Trophoblast cell (in vitro differentiated cells and primary cell): ENCODE measurements at regions not wholly inside any gene's neighbourhood (a gene's known extent, or its start where the extent isn't known, plus 50 kb on each side); places are given as distances from the start of the nearest gene placed in this dataset.

ENCODE experiments used
- DNase-seq, 2 donors: peaks; one replicate each; pipeline ENCODE4 v3.0.0-alpha.2; 2016
- H2AFZ ChIP-seq: 2 replicates; pipeline ENCODE4 v1.6.1; 2013; ENCODE audit warnings: low read length, moderate library complexity, mild to moderate bottlenecking; ENCODE audit not compliant: insufficient read depth, poor library complexity
- H2AK5ac ChIP-seq: 2 replicates; pipeline ENCODE4 v1.6.1; 2013; ENCODE audit warnings: mild to moderate bottlenecking, low read length
- H2BK120ac ChIP-seq: 2 replicates; pipeline ENCODE4 v1.6.1; 2013; ENCODE audit warnings: low read length, mild to moderate bottlenecking, moderate library complexity; ENCODE audit not compliant: insufficient read depth, poor library complexity
- H2BK12ac ChIP-seq: 2 replicates; pipeline ENCODE4 v1.6.1; 2013; ENCODE audit warnings: mild to moderate bottlenecking, low read length, moderate library complexity
- H2BK5ac ChIP-seq: 2 replicates; pipeline ENCODE4 v1.6.1; 2013; ENCODE audit warnings: low read length, low read depth, moderate library complexity, mild to moderate bottlenecking; ENCODE audit not compliant: poor library complexity
- H3K14ac ChIP-seq: 2 replicates; pipeline ENCODE4 v1.6.1; 2013; ENCODE audit warnings: mild to moderate bottlenecking, low read length
- H3K18ac ChIP-seq: 2 replicates; pipeline ENCODE4 v1.6.1; 2013; ENCODE audit warnings: mild to moderate bottlenecking, low read length
- H3K23ac ChIP-seq: 2 replicates; pipeline ENCODE4 v1.6.1; 2013; ENCODE audit warnings: low read length
- H3K27ac ChIP-seq: 2 replicates; pipeline ENCODE4 v1.5.1; 2013; ENCODE audit warnings: low read depth, mild to moderate bottlenecking, inconsistent platforms, low read length, moderate library complexity
- H3K27me3 ChIP-seq: 2 replicates; pipeline ENCODE4 v1.6.1; 2013; ENCODE audit warnings: inconsistent platforms, mild to moderate bottlenecking, low read length, moderate library complexity; ENCODE audit not compliant: insufficient read depth
- H3K36me3 ChIP-seq, 2 experiments: 1 replicate in 1 of 2; 2 replicates in 1 of 2; pipeline ENCODE4 v1.6.1; 2013; ENCODE audit warnings: low read length in 2 of 2, mild to moderate bottlenecking in 2 of 2, moderate library complexity in 1 of 2; ENCODE audit not compliant: insufficient read depth in 2 of 2, control insufficient read depth in 1 of 2
- H3K4ac ChIP-seq: 2 replicates; pipeline ENCODE4 v1.6.1; 2013; ENCODE audit warnings: low read depth, mild to moderate bottlenecking, low read length, moderate library complexity
- H3K4me1 ChIP-seq, 2 experiments: 1 replicate in 1 of 2; 2 replicates in 1 of 2; pipeline ENCODE4 v1.6.1; 2013; ENCODE audit warnings: low read length in 2 of 2, mild to moderate bottlenecking in 2 of 2, moderate library complexity in 1 of 2; ENCODE audit not compliant: insufficient read depth in 2 of 2, control insufficient read depth in 1 of 2
- H3K4me2 ChIP-seq: 2 replicates; pipeline ENCODE4 v1.6.1; 2013; ENCODE audit warnings: inconsistent platforms, mild to moderate bottlenecking, low read length, moderate library complexity
- H3K4me3 ChIP-seq: 2 replicates; pipeline ENCODE4 v1.5.1; 2013; ENCODE audit warnings: mild to moderate bottlenecking, low read depth, low read length, inconsistent platforms
- H3K79me1 ChIP-seq: one replicate; pipeline ENCODE4 v1.6.1; 2013; ENCODE audit warnings: low read length
- H3K79me2 ChIP-seq: 2 replicates; pipeline ENCODE4 v1.6.1; 2013; ENCODE audit warnings: low read length, mild to moderate bottlenecking; ENCODE audit not compliant: control insufficient read depth, insufficient read depth, poor library complexity
- H3K9ac ChIP-seq: 2 replicates; pipeline ENCODE4 v1.6.1; 2013; ENCODE audit warnings: mild to moderate bottlenecking, low read length
- H3K9me3 ChIP-seq: 2 replicates; pipeline ENCODE4 v1.6.1; 2013; ENCODE audit warnings: low read depth, mild to moderate bottlenecking, control low read depth, inconsistent platforms, low read length; ENCODE audit not compliant: insufficient read depth
- H4K12ac ChIP-seq: 2 replicates; pipeline ENCODE4 v1.6.1; 2013; ENCODE audit warnings: low read depth, mild to moderate bottlenecking, low read length, moderate library complexity
- H4K8ac ChIP-seq: 2 replicates; pipeline ENCODE4 v1.6.1; 2013; ENCODE audit warnings: low read depth, mild to moderate bottlenecking, low read length, moderate library complexity
- H4K91ac ChIP-seq: one replicate; pipeline ENCODE4 v1.6.1; 2013; ENCODE audit warnings: low read depth, mild to moderate bottlenecking, low read length, moderate library complexity
- WGBS: extraction: QIAGEN DNeasy Blood & Tissue Kit; methylation state at CpG from one replicate; pipeline ENCODE4 v1.1.7; 2013; ENCODE audit warnings: missing lambda C conversion rate; ENCODE audit not compliant: insufficient read length, insufficient coverage; ENCODE audit errors: extremely low coverage; 5-methylcytosine and 5-hydroxymethylcytosine counted together

- Histone ChIP-seq H2AFZ (no peak overlapping the region), H4K8ac (no peak overlapping the region), H3K27ac (no peak overlapping the region), H3K4ac (no peak overlapping the region), H3K79me1 (no peaks in the 10 kb centered on the region), H4K91ac (no peak overlapping the region), H3K18ac (no peak overlapping the region), H3K4me3 (no peak overlapping the region), H3K36me3 (no peaks in the 10 kb centered on the region), H3K27me3 (no peaks in the 10 kb centered on the region), H3K23ac (no peak overlapping the region), H2AK5ac (no peak overlapping the region), H3K9ac (no peak overlapping the region), H3K4me1 (no peaks in the 10 kb centered on the region), H2BK12ac (no peak overlapping the region), H2BK5ac (no peak overlapping the region), H4K12ac (no peak overlapping the region), H3K9me3 (no peaks in the 10 kb centered on the region), H3K4me2 (no peak overlapping the region), H2BK120ac (no peak overlapping the region), H3K79me2 (no peaks in the 10 kb centered on the region), H3K14ac (no peak overlapping the region)
- DNase-seq = no peak
- no CpG with 5 or more reads among the region's 1 CpG for WGBS
Measured at GRCh38 chr2:22194218-22194617, 1070.5 kb downstream of the TDRD15 start.

DNA sequence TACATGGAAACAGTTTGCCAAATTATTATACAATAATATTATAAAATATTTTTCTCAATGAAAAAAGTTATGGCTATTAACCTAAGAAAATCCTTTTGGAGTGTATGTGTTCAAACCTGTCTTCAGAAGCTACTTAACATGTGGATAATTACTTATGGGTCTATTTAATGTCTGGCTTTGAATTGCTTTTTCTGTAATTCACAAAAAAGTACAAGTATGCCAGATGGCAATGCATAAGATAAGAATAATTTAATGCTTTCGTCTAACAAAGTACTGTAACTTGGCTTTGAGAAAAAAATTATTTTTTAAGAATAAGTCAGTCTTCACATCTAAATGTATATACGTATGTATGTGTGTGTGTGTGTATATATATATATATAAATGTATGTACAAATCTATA lies 1073.0 kb downstream of the TDRD15 start:
- WGBS = no CpG with 5 or more reads among the region's 2 CpGs
- Histone ChIP-seq H3K9ac (no peak overlapping the region), H2BK5ac (no peak overlapping the region), H4K12ac (no peak overlapping the region), H3K79me2 (no peaks in the 10 kb centered on the region), H3K79me1 (no peaks in the 10 kb centered on the region), H3K4me1 (no peaks in the 10 kb centered on the region), H3K27ac (no peak overlapping the region), H3K18ac (no peak overlapping the region), H3K14ac (no peak overlapping the region), H3K4me2 (no peak overlapping the region), H3K4me3 (no peak overlapping the region), H2AK5ac (no peak overlapping the region), H3K36me3 (no peaks in the 10 kb centered on the region), H3K23ac (no peak overlapping the region), H2BK12ac (no peak overlapping the region), H3K27me3 (no peaks in the 10 kb centered on the region), H3K9me3 (no peaks in the 10 kb centered on the region), H3K4ac (no peak overlapping the region), H2BK120ac (no peak overlapping the region), H2AFZ (no peak overlapping the region), H4K91ac (no peak overlapping the region), H4K8ac (no peak overlapping the region)
- no peak for DNase-seq

DNA sequence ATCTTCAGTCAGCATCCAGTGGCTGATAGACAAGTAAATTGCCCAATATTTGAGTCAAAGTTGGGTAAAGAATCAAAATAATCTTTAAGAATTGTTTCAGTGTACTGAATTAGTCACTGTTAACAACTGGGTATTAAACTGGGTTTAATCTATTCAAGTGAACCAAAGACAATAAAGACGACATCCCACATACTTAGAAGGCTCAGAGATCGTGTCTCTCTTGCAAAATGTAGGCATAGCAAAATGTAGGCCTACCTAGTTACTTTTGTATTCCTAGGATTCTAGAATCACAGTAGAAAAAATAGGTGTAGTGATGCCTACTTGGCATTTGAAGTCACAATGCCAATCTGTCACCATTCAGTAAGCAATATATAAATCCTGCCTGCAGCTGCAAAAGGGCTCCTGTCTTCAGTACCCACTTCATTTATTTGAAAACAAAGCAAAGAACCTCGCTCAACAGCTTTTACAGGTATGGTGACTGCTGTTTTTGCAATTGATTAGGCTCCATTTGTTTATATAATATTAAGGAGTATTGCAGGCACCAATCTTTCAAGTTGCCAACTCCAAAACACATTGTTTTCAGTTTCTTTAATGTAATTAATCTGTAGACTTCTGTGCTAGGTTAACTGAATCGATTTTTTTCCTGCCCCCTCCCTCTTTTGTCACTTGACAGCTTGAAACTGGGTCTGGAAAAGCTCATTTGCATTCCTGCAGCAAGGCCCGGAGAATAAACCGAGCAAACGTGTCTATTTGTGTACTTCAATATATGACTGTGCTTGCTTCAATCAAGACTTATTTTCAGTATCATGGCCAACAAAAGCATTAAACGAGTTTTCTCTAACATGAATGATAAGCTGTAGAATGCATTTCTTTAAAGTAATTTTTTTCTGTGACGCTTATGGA lies 1074.9 kb downstream of the TDRD15 start:
- Histone ChIP-seq H2BK12ac (no peak overlapping the region), H3K79me1 (no peaks in the 10 kb centered on the region), H4K91ac (no peak overlapping the region), H3K4ac (no peak overlapping the region), H2AFZ (no peak overlapping the region), H3K9me3 (no peaks in the 10 kb centered on the region), H3K9ac (no peak overlapping the region), H3K4me2 (no peak overlapping the region), H3K4me1 (no peaks in the 10 kb centered on the region), H3K18ac (no peak overlapping the region), H3K23ac (no peak overlapping the region), H3K14ac (no peak overlapping the region), H3K79me2 (no peaks in the 10 kb centered on the region), H2BK120ac (no peak overlapping the region), H4K12ac (no peak overlapping the region), H3K4me3 (no peak overlapping the region), H4K8ac (no peak overlapping the region), H3K36me3 (no peaks in the 10 kb centered on the region), H2AK5ac (no peak overlapping the region), H2BK5ac (no peak overlapping the region), H3K27ac (no peak overlapping the region), H3K27me3 (no peaks in the 10 kb centered on the region)
- DNase-seq = no peak
- whole genome bisulfite sequencing = no CpG with 5 or more reads among the region's 9 CpGs

DNA sequence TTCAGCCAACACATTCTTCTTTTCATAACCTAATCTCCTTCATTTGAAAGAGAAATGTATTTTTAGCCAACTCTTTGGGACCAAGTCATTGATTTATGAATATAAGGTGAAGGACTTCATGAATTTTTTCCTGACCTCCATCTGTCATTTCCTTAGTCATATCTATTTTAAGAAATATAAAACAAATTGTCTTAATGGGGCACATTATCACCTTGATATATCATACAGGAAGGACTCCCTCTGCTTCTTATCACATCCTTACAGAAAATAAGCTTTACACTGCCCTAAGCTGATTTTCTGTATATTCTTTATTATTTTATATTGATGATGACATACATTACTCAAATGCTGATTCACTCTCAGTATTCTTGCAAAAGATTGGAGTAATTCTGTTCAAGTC lies 1076.2 kb downstream of the TDRD15 start:
- Histone ChIP-seq H3K27ac (no peak overlapping the region), H4K12ac (no peak overlapping the region), H3K79me2 (no peaks in the 10 kb centered on the region), H3K27me3 (no peaks in the 10 kb centered on the region), H4K8ac (no peak overlapping the region), H3K4me2 (no peak overlapping the region), H2AK5ac (no peak overlapping the region), H4K91ac (no peak overlapping the region), H2AFZ (no peak overlapping the region), H3K79me1 (no peaks in the 10 kb centered on the region), H3K18ac (no peak overlapping the region), H3K4me1 (no peaks in the 10 kb centered on the region), H2BK5ac (no peak overlapping the region), H3K4ac (no peak overlapping the region), H3K14ac (no peak overlapping the region), H3K9ac (no peak overlapping the region), H2BK12ac (no peak overlapping the region), H3K23ac (no peak overlapping the region), H3K9me3 (no peaks in the 10 kb centered on the region), H3K4me3 (no peak overlapping the region), H2BK120ac (no peak overlapping the region), H3K36me3 (no peaks in the 10 kb centered on the region)
- DNase-seq = no peak
